IMR-90 (cell line): ENCODE measurements at regions not wholly inside any gene's neighbourhood (a gene's known extent, or its start where the extent isn't known, plus 50 kb on each side); places are given as distances from the start of the nearest gene placed in this dataset.

Source experiments
- BHLHE40 ChIP-seq: fragments of 150-350 bp; IDR thresholded peaks from 2 replicates; pipeline ENCODE4 v1.6.1; 2016; ENCODE audit warnings: mild to moderate bottlenecking, low read depth, low read length
- CTCF ChIP-seq: conservative IDR thresholded peaks from 2 replicates; pipeline ENCODE4 v1.5.1; 2012; ENCODE audit warnings: mild to moderate bottlenecking, low read depth, low read length, improper control_type of control experiment
- ELK1 ChIP-seq: fragments of 150-350 bp; IDR thresholded peaks from 2 replicates; pipeline ENCODE4 v1.6.1; 2016; ENCODE audit warnings: low read depth, mild to moderate bottlenecking, low read length, moderate library complexity, borderline replicate concordance
- MAZ ChIP-seq: IDR thresholded peaks from 2 replicates; pipeline ENCODE4 v1.6.1; 2012; ENCODE audit warnings: low read depth, mild to moderate bottlenecking, low read length, improper control_type of control experiment, moderate library complexity, borderline replicate concordance
- NFE2L2 ChIP-seq: fragments of 150-350 bp; IDR thresholded peaks from 2 replicates; pipeline ENCODE4 v1.6.1; 2016; ENCODE audit warnings: low read depth, mild to moderate bottlenecking, low read length
- POLR2A ChIP-seq: IDR thresholded peaks from 2 replicates; pipeline ENCODE4 v1.6.1; 2012; ENCODE audit warnings: mild to moderate bottlenecking, low read depth, low read length
- RCOR1 ChIP-seq: IDR thresholded peaks from 2 replicates; pipeline ENCODE4 v1.6.1; 2012; ENCODE audit warnings: mild to moderate bottlenecking, low read length, improper control_type of control experiment; ENCODE audit not compliant: insufficient replicate concordance
- RFX5 ChIP-seq: IDR thresholded peaks from 2 replicates; pipeline ENCODE4 v1.8.0; 2012; ENCODE audit warnings: low read depth, mild to moderate bottlenecking, low read length, moderate library complexity
- SMC3 ChIP-seq: fragments of 150-350 bp; IDR thresholded peaks from 2 replicates; pipeline ENCODE4 v1.6.1; 2016; ENCODE audit warnings: low read depth, mild to moderate bottlenecking, antibody characterized with exemption, low read length, moderate library complexity

GRCh38 chr20:54848262-54848661 is 372.9 kb downstream of the DOK5 start:
- TF ChIP-seq CTCF = no peak
- no peak for TF ChIP-seq RFX5
- no peak for TF ChIP-seq RCOR1
- TF ChIP-seq POLR2A = no peak
- no peak for TF ChIP-seq MAZ
- no peak for TF ChIP-seq BHLHE40
- TF ChIP-seq SMC3 = no peak
- TF ChIP-seq NFE2L2 = no peak
- no peak for TF ChIP-seq ELK1
